Hematopoietic multipotent progenitor cell treated with erythropoietin and hydrocortisone succinate and interleukin-3 and kit ligand, for 4 days (in vitro differentiated cells): ENCODE measurements at regions not wholly inside any gene's neighbourhood (a gene's known extent, or its start where the extent isn't known, plus 50 kb on each side); places are given as distances from the start of the nearest gene placed in this dataset.

Source experiments
- DNase-seq: peaks from one replicate; pipeline ENCODE4 v3.0.0-alpha.2; 2015

DNA sequence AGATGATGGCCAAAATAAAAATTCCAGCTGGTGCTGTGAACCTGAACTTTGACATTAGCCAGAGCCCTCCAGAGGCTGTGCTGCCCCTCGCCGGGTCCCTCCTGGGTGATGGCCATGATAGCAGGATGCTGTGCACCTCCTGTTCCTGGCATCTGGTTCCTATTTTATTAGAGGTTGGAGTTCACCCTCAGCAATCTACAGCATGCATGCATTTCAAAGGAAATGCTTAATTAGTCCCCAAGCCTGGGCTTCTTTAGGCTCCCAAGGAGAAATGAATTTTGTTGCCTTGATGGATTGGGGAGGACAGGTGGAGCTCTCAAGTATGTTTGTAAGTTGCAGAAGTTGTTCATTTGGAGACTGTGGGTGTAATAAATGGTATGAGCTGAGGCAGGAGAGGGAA, 166.9 kb downstream of the GLI2 start:
- DNase-seq = no peak

DNA sequence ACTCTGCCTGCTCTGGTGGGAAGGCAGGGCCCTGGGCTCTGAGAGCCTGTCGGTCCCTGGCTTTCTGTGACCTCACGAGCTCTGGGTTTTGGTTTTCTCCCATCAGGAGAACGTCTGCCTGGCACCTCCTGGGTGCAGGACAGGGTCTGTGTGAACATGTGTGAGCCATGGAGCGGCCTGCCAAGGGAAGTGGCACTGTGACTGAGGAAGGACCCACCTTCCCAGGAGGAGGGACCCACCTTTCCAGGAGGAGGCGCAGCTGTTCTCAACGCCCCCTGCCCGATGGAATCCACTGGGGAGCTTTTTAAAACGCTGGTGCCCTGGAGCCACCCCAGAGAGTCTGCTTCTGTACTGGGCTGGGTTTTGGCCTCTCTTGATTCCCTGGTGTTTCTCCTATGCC, 168.7 kb downstream of the GLI2 start:
- no peak for DNase-seq

- no peak for DNase-seq
Measured at GRCh38 chr2:120904830-120905234, 169.2 kb downstream of the GLI2 start.

GRCh38 chr2:120905298-120905697, 169.6 kb downstream of the GLI2 start:
- DNase-seq = no peak

- no peak for DNase-seq
Measured at GRCh38 chr2:120905824-120906571, 170.3 kb downstream of the GLI2 start.

DNA sequence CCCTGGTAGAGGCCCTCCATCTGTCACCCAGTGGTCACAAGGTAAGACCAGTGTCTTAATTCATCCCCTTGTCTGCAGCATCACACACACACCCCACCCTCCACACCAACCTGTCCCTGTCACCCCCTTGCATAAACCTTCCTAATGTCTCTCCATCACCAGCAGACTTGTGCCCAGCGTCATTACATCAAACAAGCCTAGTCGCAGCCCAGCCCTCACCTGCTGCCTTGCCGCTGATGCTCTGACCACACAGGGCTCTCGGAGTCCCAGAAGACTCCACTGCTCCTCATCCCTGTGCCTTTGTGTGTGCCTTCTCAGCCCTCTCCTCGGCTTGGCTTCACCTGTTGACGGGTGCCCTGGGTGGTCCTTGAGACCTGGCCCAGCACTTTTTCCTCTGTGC, 171.2 kb downstream of the GLI2 start:
- DNase-seq = no peak

GRCh38 chr2:120907822-120908221, 172.2 kb downstream of the GLI2 start:
- DNase-seq = no peak

DNA sequence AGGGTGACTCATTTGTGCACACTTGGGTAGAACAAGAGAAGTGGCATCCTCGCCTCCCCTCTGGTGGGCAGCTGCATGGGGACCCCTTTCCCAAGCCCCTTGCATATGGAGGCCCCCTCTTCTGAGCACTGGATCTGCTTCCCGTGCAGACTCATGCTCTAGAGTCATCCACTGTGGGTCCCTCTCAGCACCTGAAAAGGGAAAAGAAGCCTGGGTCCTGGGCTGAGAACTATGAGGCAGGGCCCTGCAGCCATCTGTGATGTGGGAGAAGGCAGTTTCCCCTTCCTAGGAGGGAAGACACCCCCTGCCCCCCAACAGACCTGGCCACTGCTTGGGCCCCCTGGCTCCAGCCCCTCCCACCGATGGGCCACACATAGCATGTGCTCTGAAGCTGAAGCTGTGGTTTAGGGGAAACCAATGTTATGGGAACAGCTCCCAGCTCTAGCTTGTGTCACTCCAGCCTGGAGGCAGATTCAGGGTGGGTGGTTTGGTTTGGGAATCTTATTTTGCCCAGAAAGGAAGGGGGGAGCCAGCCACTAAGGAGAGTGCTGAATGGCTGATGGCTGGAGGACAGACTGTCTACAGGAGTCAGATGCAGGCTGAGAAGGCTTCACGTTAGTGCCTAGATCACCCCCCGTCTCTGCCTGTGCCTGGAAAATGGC, 172.8 kb downstream of the GLI2 start:
- DNase-seq = no peak

- no peak for DNase-seq
Measured at GRCh38 chr2:120909102-120909501, 173.4 kb downstream of the GLI2 start.

GRCh38 chr2:120910164-120910563, 174.5 kb downstream of the GLI2 start:
- DNase-seq = no peak

- no peak for DNase-seq
Measured at GRCh38 chr2:120910956-120911951, 175.6 kb downstream of the GLI2 start.

GRCh38 chr2:120912101-120912985, 176.7 kb downstream of the GLI2 start:
- no peak for DNase-seq

DNA sequence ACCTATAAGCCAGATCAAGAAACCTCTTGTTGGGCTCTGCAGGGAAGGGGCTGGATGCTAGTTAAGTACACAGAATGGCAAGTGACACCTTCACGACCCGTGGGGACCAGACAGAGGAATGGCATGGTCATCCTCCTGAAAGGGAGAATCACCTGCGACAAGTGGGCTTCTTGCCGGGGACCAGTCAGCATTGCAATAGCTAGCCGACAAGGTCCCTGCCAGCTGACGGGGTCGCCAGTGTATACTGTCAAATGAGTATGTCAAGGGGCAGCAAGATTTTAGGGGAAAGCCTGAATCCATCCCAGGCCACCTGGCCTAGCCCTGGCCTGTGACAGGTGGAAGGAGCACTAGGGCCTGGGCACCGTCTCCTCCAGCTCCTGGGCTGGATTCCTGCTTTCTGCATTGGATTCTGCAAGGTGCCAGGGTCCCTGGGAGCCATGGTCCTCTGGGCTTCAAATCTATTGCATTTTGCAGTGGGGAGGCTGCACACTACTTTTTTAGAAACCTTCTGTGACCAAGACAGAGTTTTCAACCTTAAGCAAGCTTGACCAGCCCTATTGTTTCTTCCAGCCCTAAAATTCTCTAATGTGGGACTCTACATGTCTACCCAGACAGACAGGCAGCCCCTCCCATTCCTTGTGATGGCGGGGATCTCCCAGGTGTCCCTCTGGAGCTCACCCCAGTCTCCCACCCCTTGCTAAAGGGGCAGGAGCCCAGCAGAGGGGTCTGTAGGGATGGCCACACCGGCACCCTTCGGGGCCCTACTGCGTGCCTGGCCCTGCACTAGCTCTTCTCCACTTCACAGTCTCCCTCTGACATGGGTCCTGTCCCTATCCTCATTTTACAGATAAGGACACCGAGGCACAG, 178.5 kb downstream of the GLI2 start:
- DNase-seq = no peak

GRCh38 chr2:120914839-120915521, 179.3 kb downstream of the GLI2 start:
- DNase-seq = no peak

- DNase-seq = no peak
Measured at GRCh38 chr2:120915670-120916069, 180.0 kb downstream of the GLI2 start.

- no peak for DNase-seq
Measured at GRCh38 chr2:120916446-120916845, 180.8 kb downstream of the GLI2 start.

GRCh38 chr2:120917886-120918285, 182.2 kb downstream of the GLI2 start:
- no peak for DNase-seq

DNA sequence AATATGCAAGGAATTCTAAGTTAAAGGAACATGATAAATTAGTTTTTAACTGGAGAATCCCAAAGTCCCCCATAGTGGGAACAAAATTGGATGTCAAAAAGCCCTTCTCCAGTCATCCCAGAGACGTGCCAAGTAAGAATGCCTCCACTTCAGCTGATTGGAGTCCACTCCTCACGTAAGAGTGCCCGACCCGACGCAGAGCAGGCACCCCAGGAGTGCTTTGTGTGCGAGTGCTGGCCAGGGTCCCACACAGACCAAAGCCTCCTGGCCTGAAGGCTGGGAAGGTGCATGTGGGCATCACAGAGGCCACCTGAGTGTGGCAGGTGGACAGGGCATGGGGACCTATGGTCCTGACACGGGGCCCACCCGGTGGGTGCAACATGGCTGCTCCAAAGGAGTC, 183.5 kb downstream of the GLI2 start:
- DNase-seq = no peak

- DNase-seq = no peak
Measured at GRCh38 chr2:120919771-120920453, 184.2 kb downstream of the GLI2 start.
